ENCODE measurements at regions not wholly inside any gene's neighbourhood (a gene's known extent, or its start where the extent isn't known, plus 50 kb on each side); places are given as distances from the start of the nearest gene placed in this dataset.

DNA sequence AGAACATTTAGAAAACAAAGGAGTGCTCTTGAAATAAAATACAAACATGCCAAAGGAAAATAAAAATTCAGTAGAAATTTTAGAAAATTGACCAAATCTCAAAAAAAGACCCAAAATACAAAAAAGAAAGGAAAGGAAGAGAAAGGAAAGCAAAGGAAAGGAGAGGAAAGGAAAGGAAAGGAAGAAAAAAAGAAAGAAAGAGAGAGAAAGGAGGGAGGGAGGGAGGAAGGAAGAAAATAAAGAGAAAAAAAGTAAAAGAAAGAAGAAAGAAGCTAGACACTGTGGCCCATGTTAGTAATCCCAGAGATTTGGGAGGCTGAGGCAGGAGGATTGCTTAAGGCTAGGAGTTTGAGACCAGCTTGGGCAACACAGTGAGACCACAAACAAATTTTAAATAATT is 500.1 kb upstream of the VRK2 start:
- no peak for TF ChIP-seq EZH2 (IDR thresholded peaks at IDR 0.05)
- no peak for TF ChIP-seq POLR2AphosphoS5 (IDR thresholded peaks at IDR 0.05; ENCODE audit: borderline replicate concordance, low read depth, low read length)
- TF ChIP-seq FOXP2 (optimal IDR thresholded peaks at IDR 0.05; ENCODE audit: control extremely low read depth, extremely low read length, insufficient read depth), result no peak
